CD4-positive, alpha-beta T cell treated with Interleukin-2 at 100 ng/mL for 4 hours (primary cell): ENCODE measurements at regions not wholly inside any gene's neighbourhood (a gene's known extent, or its start where the extent isn't known, plus 50 kb on each side); places are given as distances from the start of the nearest gene placed in this dataset.

Source experiments
- DNase-seq: peaks from one replicate; pipeline ENCODE4 v3.0.0-alpha.2; 2020; ENCODE audit warnings: low spot score

DNA sequence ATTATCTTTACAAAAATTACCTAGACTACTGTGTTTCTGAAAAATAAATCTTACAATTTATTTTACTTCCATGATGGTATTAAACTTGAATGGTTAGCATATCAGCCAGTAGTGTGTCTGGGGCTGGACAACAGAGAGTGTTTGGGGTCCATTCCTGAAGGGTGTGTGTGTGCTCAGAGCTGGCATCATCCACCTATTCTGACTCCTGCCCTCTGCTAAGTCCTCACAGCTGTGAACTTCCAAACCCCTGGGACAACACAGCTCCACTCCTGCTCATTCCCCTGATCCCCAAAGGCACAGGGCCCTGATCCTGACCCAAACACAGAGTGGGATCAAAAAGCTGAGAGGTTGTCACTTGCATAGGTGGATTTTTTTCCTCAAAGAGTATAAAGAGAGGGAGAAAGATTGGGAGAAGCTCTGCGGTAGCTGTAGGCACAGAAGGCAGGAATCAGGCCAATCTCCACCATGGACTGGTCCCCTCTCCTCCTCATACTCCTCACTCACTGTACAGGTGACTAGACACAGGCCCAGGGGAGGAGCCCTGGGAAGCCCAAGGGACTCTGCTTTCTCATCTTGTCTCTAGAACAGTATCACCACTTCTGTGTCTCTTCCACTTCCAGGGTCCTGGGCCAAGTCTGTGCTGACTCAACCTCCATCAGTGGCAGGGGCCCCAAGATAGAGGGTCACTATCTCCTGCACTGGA lies 55.7 kb upstream of the TOP3B start:
- DNase-seq, result no peak

DNA sequence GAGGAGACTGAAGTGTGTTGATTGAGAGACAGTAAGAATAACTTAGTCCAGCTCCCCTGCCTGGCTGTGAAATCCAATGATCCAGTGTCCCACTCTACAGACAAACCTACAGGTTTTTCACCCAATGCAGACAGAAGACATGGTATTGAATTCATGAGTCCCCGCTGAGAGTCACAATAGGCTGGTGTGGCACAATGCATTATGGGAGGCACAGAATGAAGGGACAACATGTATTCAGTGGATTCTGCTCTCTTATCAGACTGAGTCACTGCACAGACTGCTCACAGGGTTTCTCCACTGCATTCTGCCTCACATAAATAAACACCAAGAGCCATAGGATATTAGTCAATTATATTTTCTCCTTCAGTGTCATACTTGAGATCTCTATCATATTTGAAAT lies 55.2 kb upstream of the TOP3B start:
- DNase-seq, result no peak

DNA sequence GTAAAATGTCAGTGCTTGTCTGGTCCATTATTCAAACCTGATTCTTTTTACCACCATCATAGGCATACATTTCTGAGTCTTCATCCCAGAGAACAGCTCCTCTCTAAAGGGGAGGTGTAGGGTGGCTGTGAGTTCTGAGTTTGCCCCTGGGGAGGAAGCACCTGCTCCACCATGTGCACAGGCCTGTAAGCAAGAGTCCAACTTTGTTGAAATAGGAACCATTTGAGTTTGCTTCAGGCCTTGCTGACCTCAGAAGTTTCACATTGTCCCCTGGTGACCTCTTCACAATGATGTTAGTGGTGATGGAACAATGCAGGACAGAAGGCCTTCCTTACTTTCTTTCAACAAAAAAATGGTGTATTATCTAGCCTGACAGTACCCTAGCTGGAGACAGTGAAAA lies 54.6 kb upstream of the TOP3B start:
- no peak for DNase-seq

DNA sequence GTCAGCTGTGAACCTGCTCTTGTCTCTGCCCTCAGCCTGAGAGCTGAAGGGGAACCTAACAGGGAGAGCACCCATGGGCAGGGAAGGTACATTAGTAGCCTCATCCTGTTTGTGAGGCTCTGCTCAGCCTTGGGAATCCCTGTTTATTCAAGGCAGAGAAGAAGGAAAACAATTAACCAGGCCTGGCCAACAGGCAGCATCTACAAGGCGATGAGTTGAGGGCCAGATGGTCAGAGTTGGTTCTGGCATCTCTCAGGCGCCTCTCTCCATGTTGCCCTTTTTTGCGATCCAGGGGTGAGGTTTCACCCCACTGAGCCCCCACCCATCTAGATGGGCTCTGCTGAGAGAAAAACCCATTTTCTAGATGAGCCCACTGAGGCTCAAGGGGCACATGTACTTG lies 54.0 kb upstream of the TOP3B start:
- DNase-seq, result no peak

DNA sequence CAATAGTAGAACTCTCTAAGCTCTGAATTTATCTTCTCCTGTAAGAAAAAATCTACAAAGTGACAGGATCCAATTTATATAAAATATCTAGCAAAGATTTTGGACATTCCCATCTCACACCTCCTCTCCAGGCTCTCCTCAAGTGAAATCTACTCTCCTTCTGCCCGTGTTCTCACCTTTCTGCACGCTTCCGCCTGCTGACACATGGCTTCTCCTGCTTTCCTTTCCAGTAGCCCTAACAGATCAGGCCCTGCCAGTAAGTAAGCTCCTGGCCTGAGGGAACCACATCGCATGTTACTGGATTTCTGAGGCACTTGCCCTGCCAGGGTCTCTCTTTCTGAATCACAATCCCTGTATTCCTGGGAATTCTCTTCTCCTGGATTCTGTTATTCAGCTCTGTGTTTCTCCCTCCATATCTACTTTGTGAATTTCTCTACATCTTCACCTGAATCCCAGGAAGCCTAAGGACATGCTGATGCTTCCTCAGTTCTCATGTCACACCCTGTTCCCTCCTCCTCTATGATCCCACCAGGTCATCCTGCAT lies 53.3 kb upstream of the TOP3B start:
- no peak for DNase-seq

DNA sequence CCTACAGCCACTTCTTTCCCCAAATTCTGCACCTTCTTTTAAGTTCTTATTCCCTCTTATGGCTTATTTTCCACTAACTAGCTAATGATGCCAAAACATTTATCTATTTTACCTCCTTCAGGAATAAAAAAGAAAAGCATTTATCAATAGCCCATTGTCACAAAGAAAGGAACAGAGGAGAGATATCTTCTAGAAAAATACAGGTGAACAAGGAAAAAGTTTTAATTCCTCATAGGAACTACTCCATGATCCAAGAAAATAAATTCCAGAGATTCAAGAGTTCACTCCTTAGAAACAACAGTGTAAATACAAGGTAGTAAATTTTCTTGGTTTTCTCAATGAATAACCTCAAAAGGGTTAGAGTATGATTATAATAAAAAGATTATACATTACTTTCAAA lies 52.6 kb upstream of the TOP3B start:
- no peak for DNase-seq

DNA sequence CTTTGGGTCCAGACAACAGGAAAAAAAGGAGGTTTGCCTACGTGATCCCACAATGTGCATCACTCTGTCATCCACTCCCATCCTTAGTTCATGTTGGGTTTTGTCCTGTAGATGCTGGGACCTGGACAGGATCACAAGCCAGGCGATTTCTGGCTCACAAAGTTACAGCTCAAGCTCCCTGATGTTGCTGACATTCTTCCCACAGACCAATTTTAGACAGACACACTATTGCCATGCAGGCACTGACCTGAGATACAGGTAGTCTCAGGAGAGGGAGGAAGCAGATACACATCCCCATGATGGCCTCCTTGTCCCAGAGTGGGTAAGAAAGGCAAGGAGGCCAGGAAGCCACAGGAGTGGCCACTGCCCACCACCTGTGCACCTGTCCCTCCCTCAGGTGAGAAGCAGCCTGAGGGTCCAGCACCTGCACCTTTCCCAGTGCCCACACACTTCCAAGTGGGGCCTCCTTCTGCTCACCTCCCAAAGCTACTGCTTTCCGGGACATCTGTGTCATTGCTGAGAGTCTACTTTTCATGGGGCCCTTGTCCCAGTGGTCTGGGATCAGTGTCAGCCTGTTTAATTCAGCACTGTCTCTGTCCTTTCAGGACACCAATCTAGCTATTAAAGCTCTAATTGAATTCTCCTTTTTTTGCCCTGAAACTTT lies 52.0 kb upstream of the TOP3B start:
- no peak for DNase-seq

DNA sequence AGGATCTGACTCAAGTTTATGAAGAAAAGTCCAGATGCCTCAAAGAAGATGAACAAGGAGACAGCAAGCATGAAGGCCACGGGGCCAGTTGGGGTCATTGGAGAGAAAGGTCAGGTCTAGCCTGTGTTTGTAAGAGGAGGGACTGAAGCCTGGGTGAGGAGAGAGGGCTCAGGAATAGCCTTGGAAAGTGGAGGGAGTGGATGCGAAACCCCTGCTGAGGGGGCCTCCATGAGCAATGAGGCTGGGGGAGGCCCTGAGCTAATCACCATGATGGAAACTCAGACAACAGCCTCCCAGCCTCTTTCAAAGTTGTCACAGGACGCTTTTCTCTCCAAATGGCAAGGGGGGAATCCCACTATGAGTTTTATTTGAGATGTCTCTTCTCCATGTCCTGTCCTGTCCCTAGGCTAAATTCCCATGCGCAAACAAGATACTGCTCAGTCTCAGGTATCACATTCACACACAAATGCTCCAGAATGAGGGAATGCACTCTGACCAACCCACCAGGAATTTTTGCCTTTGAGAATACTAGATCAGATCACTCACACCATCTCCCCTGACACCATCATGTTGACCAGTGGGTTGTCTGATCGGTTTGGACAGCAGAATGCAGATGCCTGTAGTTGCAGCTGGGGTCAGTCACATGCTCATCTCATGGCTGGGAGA lies 51.3 kb upstream of the TOP3B start:
- no peak for DNase-seq

DNA sequence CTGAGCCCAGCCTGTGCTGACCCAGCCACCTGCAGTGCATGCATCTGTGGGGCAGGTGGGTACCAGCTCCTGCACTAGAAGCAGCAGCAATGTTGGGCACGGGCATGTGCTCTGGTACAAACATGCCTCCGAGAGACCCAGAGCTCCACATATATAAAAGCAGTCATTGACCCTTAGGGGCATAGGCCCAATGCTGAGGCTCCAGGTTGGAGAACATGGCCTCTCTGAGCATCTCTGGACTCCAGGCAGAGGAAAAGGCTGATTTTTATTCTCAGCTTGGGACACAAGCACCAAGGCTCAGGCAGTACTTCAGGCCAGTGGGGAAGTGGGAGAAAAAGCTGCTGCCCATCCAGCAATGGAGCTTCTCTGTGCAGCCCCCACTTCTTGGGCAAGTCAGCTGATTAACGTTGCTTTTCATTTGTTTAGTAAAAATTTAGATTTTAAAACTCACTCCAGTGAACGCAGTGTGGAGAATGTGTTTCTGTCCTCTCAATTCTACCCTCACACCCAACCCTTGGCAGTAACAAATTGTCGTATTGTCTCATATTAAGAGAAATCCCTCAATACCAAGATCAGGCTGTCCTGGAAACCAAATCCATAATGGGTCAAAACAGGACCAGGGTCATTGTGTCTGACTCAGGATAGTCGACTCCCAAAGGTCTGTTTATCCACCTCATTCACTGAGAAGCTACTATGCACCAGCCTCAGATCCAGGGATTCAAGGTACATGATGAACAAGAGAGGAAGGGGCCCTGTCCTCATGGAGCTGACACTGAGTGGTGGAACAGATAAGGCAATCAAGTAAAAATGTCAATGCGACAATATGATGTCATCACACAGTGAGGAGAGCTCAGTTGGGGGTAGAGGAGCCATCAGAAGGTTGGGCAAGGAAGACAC lies 50.6 kb upstream of the TOP3B start:
- DNase-seq, result no peak

DNA sequence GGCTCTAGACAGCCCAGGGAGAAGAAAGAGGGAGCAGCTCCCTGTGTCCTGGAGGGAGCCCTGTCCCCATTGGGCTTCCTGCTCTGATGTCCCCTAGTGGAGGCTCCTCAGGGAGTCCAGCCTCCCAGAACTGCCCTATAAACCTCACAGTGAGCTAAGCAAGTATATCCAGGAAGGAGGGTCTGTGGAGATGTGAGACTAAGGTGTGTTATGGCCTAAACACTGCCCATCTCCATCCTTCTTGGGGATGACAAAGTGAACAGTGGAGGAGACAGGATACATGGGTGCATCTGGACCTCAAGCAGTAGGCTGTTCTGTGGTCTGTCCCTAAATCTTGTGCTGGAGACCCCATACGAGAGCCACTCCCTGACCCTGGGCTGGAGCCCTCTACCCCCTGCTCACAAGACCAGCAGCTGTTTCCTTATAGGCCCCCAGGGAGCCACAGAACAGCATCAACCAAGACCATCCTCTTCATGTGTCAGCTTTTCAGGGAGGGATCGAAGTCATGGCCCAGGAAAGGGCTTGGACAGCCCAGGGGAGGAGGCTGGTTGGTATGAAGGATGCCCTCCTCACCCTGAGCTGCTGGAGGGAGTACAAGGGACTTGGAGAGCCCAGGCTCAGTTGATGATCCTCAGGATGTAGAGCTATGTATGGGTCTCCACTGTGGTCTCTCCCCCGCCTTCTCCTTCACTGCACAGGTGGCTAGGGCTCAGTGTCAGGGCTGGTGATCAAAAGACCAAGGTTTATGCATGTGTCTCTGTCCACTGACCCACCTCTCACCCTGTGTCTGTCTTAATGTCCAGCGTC lies 49.7 kb upstream of the TOP3B start:
- no peak for DNase-seq
